ENCODE measurements at regions not wholly inside any gene's neighbourhood (a gene's known extent, or its start where the extent isn't known, plus 50 kb on each side); places are given as distances from the start of the nearest gene placed in this dataset.

DNA sequence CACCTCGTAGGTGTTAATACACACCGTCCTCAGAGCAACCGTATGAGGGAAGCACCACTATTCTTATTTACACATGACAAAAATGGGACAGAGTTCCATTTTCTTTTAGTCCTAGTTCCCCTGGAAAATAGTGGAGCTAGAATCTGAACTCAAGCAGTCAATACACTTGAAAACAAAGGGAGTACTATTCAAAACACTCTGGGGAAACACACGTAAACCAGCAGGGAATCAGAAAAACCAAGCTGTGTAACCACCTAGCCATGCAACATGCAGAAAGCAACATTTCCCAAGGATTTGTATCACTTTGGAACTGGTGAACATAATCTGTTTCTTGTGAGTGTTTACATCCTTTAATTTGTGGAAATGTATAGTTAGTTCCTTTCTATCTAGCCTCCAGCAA, 208.2 kb downstream of the UBE2E3 start:
- no peak for DNase-seq (ENCODE audit: low read depth in 3 of 3)

DNA sequence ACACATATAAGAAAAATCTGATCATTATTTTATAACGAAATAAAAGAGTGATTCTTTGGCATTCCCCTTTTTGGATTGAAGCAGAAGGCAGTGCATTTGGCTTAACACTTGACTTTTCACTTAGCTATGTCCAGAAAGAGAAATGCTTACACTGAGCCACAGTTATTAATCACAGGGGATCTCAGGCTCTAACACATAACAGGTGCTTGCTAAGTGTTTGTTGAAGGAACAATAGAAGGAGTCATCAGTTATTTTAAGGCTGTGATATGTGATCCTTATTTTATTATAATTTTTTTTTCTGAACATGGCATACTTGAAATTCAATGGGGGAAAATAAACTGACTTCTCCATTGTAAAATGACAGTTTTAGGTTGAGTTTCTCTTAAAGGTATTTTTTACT, 209.5 kb downstream of the UBE2E3 start:
- no peak for DNase-seq (ENCODE audit: low read depth in 3 of 3)

- DNase-seq (ENCODE audit: low read depth in 3 of 3) = no peak
These were observed 210.3 kb downstream of the UBE2E3 start for GRCh38 chr2:181190711-181191110.

- DNase-seq (ENCODE audit: low read depth in 3 of 3) = no peak
These were observed 213.1 kb downstream of the UBE2E3 start for GRCh38 chr2:181193550-181193949.

DNA sequence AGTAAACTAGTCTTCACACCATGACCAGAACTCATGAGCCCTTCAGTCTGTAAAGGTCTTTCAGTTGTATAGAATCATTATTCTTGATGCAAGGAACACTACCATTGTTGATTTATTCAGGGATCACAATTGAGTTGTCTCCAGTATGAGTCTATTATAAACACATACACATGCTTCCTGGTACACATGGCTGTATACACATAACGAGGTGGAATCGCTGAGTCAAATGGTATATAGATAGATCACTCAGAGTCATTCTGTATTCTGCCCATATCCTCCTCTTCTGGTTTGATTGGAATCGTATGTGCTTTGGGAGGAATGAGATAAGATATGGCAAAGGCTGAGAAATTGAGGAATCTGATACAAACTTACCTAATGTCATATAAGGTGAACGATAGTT, 216.0 kb downstream of the UBE2E3 start:
- no peak for DNase-seq (ENCODE audit: low read depth in 3 of 3)

DNA sequence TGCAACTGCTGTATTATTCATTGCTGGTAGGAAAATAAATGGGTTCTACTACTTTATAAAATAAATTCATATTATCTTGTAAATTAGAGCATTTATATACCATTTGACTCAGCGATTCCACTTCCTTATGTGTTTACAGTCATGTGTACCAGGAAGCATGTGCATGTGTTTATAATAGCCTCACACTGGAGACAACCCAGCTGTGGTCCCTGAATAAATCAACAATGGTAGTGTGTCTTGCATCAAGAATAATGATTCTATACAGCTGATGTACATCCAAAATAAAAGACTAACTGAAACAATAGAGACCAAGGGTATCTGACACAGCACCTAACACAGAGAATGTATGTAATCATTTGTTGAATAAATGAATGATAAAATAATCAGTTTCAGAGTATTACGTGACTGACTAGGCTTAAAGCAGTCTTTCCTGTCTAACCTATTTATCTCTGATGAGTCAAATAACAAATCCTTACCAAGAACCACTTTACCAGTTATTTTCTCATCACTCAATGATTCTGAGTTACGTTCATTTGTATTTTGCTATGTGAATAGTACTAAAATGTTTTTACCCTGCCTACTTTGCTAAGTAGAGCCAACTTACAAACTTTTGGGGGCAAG, 216.8 kb downstream of the UBE2E3 start:
- no peak for DNase-seq (ENCODE audit: low read depth in 3 of 3)

- no peak for DNase-seq (ENCODE audit: low read depth in 3 of 3)
These were observed 217.9 kb downstream of the UBE2E3 start for GRCh38 chr2:181198183-181198864.

- no peak for DNase-seq (ENCODE audit: low read depth in 3 of 3)
These were observed 223.0 kb downstream of the UBE2E3 start for GRCh38 chr2:181203412-181203811.

GRCh38 chr2:181203916-181204315, 223.5 kb downstream of the UBE2E3 start:
- DNase-seq (ENCODE audit: low read depth in 3 of 3) = no peak

GRCh38 chr2:181218401-181218821, 238.0 kb downstream of the UBE2E3 start:
- DNase-seq (ENCODE audit: low read depth in 3 of 3) = no peak

- DNase-seq (ENCODE audit: low read depth in 3 of 3) = no peak
These were observed 234.0 kb upstream of the ITGA4 start for GRCh38 chr2:181223234-181223633.

DNA sequence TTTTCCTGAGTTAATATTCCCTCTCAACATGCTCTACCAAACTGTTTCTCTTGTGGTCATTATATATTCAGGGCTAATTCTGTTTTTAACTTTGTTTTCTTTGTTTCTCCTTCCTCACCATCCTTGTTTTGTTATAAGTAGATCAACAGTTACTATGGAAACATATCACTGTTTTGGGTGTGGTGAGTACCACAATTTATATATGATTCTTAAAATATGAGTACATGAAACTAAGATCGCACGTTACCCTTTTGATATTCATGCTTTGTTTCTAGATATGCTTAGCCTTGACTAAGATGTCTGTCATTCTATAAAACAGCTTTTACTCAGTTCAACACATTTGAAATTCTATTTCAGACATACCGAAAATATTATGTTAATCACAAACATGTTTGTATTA, 232.3 kb upstream of the ITGA4 start:
- DNase-seq (ENCODE audit: low read depth in 3 of 3) = no peak

GRCh38 chr2:181228661-181229060, 228.5 kb upstream of the ITGA4 start:
- DNase-seq (ENCODE audit: low read depth in 3 of 3) = no peak

DNA sequence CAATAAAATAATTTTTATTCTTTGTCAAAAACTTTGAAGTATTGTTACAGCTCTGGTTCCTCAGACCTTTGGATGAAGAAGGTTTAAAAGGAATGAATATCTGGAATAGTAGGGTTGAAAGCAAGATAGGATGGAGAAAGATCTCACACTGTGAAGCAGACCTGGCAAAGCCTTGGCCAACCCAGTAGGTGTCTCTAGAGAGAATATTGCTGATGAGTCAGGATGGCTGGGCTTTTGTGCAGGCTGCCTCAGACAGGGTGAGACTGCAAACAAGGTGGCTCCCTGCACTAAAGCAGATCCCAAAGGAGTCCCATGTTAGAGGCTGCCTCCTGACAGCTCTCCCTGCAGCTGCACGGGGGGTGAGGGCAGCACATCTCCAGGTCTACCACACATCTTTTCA, 226.0 kb upstream of the ITGA4 start:
- no peak for DNase-seq (ENCODE audit: low read depth in 3 of 3)

GRCh38 chr2:181231886-181232621, 225.1 kb upstream of the ITGA4 start:
- no peak for DNase-seq (ENCODE audit: low read depth in 3 of 3)

- no peak for DNase-seq (ENCODE audit: low read depth in 3 of 3)
These were observed 222.7 kb upstream of the ITGA4 start for GRCh38 chr2:181234487-181234891.

DNA sequence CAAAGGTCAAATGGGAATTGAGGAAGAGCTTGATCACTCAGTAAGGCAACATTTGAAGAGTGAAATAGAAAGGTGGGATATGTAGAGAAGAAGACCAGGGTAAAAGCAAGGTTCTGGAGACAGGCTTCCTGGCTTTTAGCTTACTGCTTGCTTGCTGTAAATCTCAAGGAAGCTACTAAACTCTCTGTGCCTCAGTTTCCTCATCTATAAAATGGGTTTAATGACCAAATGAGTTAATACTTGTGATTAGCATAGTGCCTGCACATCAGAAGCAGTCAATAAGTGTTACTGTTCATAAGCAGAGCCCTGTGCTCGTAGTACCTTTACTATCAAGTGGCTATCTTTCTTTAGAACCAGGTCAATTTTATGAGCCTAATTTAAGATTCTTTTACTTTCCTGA, 222.2 kb upstream of the ITGA4 start:
- DNase-seq (ENCODE audit: low read depth in 3 of 3) = no peak

DNA sequence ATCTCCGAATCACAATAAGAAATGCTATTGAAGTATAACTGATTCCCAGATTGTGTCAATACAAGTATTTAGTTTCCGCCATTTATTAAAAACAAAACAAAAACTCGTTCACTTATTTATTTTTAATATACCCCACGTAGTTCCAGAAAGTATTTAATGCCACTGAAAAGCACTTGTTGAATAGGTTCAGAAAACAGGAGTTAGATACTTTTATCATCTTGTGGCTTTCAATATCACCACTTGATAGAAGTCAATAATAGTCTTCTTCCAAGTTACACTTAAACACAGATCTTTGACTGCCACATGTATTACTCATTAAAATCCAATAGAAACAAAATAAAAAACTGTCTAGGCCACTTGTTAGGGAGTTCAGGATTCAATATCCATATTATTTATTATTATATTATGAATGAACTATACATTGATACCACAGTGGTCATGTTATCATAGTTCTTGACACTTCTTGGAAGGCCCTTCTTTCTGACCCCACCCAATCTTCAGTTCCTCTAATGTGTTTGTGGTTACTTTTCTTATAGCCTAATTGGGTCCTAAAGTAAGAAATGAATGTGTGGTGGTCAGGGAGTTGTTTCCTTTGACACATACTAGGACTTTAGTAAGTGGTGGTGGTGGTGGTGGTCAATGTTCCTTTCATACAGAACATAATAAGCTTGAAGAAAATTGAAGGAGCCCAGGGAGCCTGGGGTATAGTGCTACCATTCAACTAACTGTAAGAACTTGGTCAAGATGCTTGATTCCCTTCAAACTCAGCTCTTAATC, 221.3 kb upstream of the ITGA4 start:
- no peak for DNase-seq (ENCODE audit: low read depth in 3 of 3)

GRCh38 chr2:181239201-181239799, 217.9 kb upstream of the ITGA4 start:
- no peak for DNase-seq (ENCODE audit: low read depth in 3 of 3)

GRCh38 chr2:181240844-181241243, 216.3 kb upstream of the ITGA4 start:
- no peak for DNase-seq (ENCODE audit: low read depth in 3 of 3)

GRCh38 chr2:181241366-181241765, 215.8 kb upstream of the ITGA4 start:
- no peak for DNase-seq (ENCODE audit: low read depth in 3 of 3)

DNA sequence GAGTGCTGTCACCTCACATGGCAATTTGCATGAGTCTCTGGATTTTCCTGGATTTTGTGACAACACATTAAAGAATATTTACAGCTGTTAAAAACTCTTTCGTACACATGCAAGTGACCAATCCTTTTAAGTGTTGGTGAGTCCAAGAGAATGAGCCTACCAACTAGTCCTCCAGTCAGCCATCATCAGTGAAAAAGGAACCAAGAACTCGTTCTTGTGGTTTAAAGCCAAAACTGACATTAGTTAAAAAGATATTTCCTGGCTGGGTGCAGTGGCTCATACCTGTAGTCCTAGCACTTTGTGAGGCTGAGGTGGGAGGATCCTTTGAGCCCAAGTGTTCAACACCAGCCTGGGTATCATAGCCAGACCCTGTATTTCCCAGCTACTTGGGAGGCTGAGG, 215.4 kb upstream of the ITGA4 start:
- no peak for DNase-seq (ENCODE audit: low read depth in 3 of 3)
